MM.1S (cell line): ENCODE measurements at regions not wholly inside any gene's neighbourhood (a gene's known extent, or its start where the extent isn't known, plus 50 kb on each side); places are given as distances from the start of the nearest gene placed in this dataset.
"Not testable (repeated sequence)": the region's sequence is repeated elsewhere in the genome, so short reads cannot be mapped to it uniquely, and the experiment has no call there.

Experiments
- EZH2 ChIP-seq: fragments of 300-600 bp; sonication (generic); optimal IDR thresholded peaks from 2 replicates; pipeline ENCODE3; 2017; ENCODE audit warnings: low read depth, mild to moderate bottlenecking, antibody characterized with exemption, low read length, mixed read lengths
- TF ChIP-seq, protein P1 (sequence below): fragments of 300-600 bp; sonication (generic); IDR thresholded peaks from 2 replicates; pipeline ENCODE4 v1.5.1; 2016; ENCODE audit warnings: antibody characterized with exemption, low read length, mixed read lengths

DNA sequence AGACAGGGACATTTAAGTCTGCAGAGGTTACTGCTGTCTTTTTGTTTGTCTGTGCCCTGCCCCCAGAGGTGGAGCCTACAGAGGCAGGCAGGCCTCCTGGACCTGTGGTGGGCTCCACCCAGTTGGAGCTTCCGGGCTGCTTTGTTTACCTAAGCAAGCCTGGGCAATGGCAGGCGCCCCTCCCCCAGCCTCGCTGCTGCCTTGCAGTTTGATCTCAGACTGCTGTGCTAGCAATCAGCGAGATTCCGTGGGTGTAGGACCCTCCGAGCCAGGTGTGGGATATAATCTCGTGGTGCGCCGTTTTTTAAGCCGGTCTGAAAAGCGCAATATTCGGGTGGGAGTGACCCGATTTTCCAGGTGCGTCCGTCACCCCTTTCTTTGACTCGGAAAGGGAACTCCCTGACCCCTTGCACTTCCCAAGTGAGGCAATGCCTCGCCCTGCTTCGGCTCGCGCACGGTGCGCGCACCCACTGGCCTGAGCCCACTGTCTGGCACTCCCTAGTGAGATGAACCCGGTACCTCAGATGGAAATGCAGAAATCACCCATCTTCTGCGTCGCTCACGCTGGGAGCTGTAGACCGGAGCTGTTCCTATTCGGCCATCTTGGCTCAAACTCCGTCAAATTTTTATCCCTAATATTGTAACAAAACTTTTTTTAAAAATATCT is 101.2 kb upstream of the CPHXL start:
- TF ChIP-seq, protein P1, sequence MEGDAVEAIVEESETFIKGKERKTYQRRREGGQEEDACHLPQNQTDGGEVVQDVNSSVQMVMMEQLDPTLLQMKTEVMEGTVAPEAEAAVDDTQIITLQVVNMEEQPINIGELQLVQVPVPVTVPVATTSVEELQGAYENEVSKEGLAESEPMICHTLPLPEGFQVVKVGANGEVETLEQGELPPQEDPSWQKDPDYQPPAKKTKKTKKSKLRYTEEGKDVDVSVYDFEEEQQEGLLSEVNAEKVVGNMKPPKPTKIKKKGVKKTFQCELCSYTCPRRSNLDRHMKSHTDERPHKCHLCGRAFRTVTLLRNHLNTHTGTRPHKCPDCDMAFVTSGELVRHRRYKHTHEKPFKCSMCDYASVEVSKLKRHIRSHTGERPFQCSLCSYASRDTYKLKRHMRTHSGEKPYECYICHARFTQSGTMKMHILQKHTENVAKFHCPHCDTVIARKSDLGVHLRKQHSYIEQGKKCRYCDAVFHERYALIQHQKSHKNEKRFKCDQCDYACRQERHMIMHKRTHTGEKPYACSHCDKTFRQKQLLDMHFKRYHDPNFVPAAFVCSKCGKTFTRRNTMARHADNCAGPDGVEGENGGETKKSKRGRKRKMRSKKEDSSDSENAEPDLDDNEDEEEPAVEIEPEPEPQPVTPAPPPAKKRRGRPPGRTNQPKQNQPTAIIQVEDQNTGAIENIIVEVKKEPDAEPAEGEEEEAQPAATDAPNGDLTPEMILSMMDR: not testable (repeated sequence)
- TF ChIP-seq EZH2: not testable (repeated sequence)
